Lower lobe of right lung (tissue), 2 donors: ENCODE measurements at regions not wholly inside any gene's neighbourhood (a gene's known extent, or its start where the extent isn't known, plus 50 kb on each side); places are given as distances from the start of the nearest gene placed in this dataset.
A peak's percentile ranks its signal among the peaks of the same experiment; 100 is the strongest.
"Not testable (repeated sequence)": the region's sequence is repeated elsewhere in the genome, so short reads cannot be mapped to it uniquely, and the experiment has no call there.

Experiments
- ATAC-seq, 2 donors: fragments of 200-7000 bp; cut with Tn5 transposase; one replicate each; pipeline ENCODE4 v1.9.1; 2020 to 2022; ENCODE audit warnings: mild to moderate bottlenecking in 2 of 2, moderate library complexity in 2 of 2
- DNase-seq: peaks from one replicate; pipeline ENCODE4 v3.0.0-alpha.2; 2020
- H3K27ac ChIP-seq: fragments of 200-600 bp; one replicate; pipeline ENCODE4 v1.8.0; 2022
- H3K27me3 ChIP-seq: fragments of 200-600 bp; one replicate; pipeline ENCODE4 v1.8.0; 2022; ENCODE audit warnings: low read depth
- H3K36me3 ChIP-seq: fragments of 200-600 bp; one replicate; pipeline ENCODE4 v1.8.0; 2022; ENCODE audit warnings: mild to moderate bottlenecking
- H3K4me1 ChIP-seq: fragments of 200-600 bp; one replicate; pipeline ENCODE4 v1.8.0; 2022
- H3K4me3 ChIP-seq: fragments of 200-600 bp; one replicate; pipeline ENCODE4 v1.8.0; 2022; ENCODE audit warnings: mild to moderate bottlenecking
- H3K9me3 ChIP-seq: fragments of 200-600 bp; one replicate; pipeline ENCODE4 v1.8.0; 2022
- intact Hi-C: fragments of 100-400 bp; cut with DNase I; formaldehyde crosslinking; loops from one replicate; pipeline ENCODE4 v1.11.0; 2022
- TF ChIP-seq, protein P1 (sequence below): fragments of 200-600 bp; IDR thresholded peaks from one replicate; pipeline ENCODE4 v1.8.0; 2022; ENCODE audit warnings: antibody characterized with exemption, mild to moderate bottlenecking
- donor health status: DM: no; HTN: yes; CAD: no; lungs with severe emphysema.

DNA sequence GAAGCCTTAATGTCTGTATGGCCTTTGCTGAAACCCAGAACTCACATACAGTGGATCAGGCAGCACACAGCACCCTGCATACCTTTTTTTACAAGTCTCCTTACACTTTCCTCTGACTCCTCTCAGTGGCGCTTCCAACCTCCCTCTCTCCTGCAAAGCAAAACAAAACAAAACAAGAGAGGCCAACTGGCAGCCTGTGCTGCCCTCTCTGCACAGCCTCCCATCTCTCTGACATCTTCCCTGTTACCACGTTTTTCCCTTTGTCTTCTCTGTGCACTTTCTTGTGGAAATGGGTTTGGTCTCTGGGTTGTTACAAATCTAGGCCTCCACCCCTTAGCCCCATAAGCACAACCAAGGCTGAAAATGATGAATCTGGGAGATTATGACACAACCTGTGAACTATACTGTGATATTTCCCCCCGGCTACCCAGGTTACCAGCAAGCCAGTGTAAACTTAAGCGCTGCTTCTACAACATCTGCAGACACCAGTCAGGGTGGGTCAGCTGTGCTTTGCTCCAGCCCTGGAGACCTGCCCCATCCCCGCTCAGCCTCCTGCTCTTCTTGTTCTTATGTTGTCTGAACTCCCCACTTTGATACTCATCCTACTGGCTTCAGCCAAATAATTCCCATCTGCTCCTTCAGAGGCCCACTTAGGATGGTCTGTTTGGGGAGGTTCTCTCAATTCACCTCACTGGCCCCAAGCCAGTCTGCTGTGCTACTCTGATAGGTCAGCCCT is 54.9 kb upstream of the FMOD start:
- DNase-seq (no peak), ATAC-seq (no peak)
- Histone ChIP-seq H3K36me3 (no peaks in the 10 kb centered on the region), H3K27ac (peak overlapping the region; percentile 66), H3K9me3 (no peaks in the 10 kb centered on the region), H3K4me1 (peaks cover 54% of the 10 kb centered on the region), H3K4me3 (no peak overlapping the region), H3K27me3 (no peaks in the 10 kb centered on the region)
- intact Hi-C loops: no loop called here
- TF ChIP-seq, protein P1, sequence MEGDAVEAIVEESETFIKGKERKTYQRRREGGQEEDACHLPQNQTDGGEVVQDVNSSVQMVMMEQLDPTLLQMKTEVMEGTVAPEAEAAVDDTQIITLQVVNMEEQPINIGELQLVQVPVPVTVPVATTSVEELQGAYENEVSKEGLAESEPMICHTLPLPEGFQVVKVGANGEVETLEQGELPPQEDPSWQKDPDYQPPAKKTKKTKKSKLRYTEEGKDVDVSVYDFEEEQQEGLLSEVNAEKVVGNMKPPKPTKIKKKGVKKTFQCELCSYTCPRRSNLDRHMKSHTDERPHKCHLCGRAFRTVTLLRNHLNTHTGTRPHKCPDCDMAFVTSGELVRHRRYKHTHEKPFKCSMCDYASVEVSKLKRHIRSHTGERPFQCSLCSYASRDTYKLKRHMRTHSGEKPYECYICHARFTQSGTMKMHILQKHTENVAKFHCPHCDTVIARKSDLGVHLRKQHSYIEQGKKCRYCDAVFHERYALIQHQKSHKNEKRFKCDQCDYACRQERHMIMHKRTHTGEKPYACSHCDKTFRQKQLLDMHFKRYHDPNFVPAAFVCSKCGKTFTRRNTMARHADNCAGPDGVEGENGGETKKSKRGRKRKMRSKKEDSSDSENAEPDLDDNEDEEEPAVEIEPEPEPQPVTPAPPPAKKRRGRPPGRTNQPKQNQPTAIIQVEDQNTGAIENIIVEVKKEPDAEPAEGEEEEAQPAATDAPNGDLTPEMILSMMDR: no peak

- TF ChIP-seq, protein P1: no peak
- no peak for DNase-seq
Observed at GRCh38 chr1:203406446-203407045, 55.6 kb upstream of the FMOD start.

GRCh38 chr1:203407296-203407695 is 56.4 kb upstream of the FMOD start:
- no peaks in the 10 kb centered on the region for H3K27me3 ChIP-seq
- ATAC-seq (no peak), DNase-seq (no peak)
- H3K36me3 ChIP-seq: no peaks in the 10 kb centered on the region
- intact Hi-C loops: no loop called here
- no peaks in the 10 kb centered on the region for H3K9me3 ChIP-seq
- H3K27ac ChIP-seq: peak overlapping the region; percentile 66
- TF ChIP-seq, protein P1: no peak
- no peak overlapping the region for H3K4me3 ChIP-seq
- peaks cover 45% of the 10 kb centered on the region for H3K4me1 ChIP-seq

More at GRCh38 chr1:203406446-203407045, 55.6 kb upstream of the FMOD start:
- Histone ChIP-seq H3K27me3 (no peaks in the 10 kb centered on the region), H3K9me3 (no peaks in the 10 kb centered on the region), H3K4me1 (peaks cover 52% of the 10 kb centered on the region), H3K27ac (peak overlapping the region; percentile 66), H3K36me3 (no peaks in the 10 kb centered on the region), H3K4me3 (no peak overlapping the region)
- intact Hi-C loops: no loop called here
- ATAC-seq: peak in 1 of 2 donors; percentile 15

DNA sequence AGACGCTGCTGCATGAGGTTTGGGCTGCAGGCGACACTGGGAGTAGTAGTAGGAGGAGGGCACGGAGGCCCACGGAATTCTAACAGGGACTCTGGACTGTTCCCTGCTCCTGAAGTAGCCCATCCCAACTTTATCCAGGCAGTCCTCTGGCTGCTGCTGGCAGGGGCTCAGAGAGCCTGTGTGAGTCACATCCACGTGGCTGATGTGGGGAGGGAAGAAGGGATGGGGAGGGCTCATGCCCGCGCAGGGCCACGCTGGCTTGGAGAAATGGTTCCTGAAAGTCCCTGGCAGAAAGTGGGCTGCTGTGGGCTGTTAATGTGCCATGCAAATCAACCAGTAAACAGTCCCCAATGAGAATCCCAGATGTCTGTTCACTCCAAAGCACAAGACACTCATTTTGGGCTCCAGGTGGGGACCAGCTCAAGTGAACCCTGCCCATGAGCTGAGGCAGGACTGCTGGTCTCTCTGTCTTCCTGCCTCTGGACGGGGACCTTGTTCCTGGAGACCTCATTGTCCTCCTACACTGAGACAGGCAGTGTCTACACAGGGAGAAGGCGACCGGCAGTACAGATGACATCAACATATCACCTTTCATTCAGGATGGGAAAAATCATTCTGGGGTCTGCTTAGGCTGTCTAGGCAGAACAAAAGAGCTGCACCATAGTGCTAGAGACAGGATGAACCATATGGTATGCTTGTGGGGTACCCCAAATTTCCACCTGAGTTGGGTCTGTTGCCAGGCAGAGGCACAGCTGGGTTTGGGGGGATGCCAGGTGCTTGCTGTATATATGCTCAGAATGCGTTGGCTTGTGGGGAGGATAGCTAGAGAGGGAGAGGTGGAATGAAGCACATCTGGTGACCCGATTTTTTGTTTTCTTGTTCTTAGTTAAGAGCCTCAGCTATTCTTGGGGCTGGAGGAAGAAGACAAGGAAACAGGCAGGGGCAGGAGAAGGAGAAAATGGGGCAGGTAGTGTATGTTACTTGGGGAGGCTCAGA is 57.9 kb upstream of the FMOD start:
- Histone ChIP-seq H3K36me3 (no peaks in the 10 kb centered on the region), H3K4me1 (peaks cover 33% of the 10 kb centered on the region), H3K27ac (peak overlapping the region; percentile 19), H3K9me3 (no peaks in the 10 kb centered on the region), H3K4me3 (no peak overlapping the region), H3K27me3 (no peaks in the 10 kb centered on the region)
- intact Hi-C loops: no loop called here
- ATAC-seq (peak; percentile 73 to 79), DNase-seq (peak; percentile 59)
- TF ChIP-seq, protein P1: no peak

- Histone ChIP-seq H3K27ac (no peak overlapping the region), H3K27me3 (no peaks in the 10 kb centered on the region), H3K4me1 (peaks cover 31% of the 10 kb centered on the region), H3K36me3 (no peaks in the 10 kb centered on the region), H3K4me3 (no peak overlapping the region), H3K9me3 (no peaks in the 10 kb centered on the region)
- peak in 1 of 2 donors; percentile 39 for ATAC-seq
- DNase-seq: no peak
- TF ChIP-seq, protein P1: no peak
- intact Hi-C loops: no loop called here
Observed at GRCh38 chr1:203410182-203410900, 59.4 kb upstream of the FMOD start.

DNA sequence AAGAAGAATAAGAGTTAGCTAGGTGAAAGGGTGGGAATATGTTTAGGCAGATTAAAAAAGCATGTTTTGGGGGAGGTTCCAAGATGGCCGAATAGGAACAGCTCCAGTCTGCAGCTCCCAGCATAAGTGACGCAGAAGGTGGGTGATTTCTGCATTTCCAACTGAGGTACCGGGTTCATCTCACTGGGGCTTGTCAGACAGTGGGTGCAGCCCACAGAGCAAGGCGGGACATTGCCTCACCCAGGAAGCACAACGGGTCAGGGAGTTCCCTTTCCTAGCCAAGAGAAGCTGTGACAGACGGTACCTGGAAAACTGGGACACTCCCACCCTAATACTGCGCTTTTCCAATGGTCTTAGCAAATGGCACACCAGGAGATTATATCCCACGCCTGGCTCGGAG is 60.5 kb upstream of the FMOD start:
- H3K36me3 ChIP-seq, H3K9me3 ChIP-seq, H3K4me3 ChIP-seq, ATAC-seq, H3K27me3 ChIP-seq, intact Hi-C loops: not testable (repeated sequence)
- peaks cover 31% of the 10 kb centered on the region for H3K4me1 ChIP-seq
- DNase-seq: peak; percentile 56
- H3K27ac ChIP-seq: peak overlapping the region; percentile 36
